ENCODE measurements at regions not wholly inside any gene's neighbourhood (a gene's known extent, or its start where the extent isn't known, plus 50 kb on each side); places are given as distances from the start of the nearest gene placed in this dataset.

- DNase-seq: no peak
- no peaks in the 10 kb centered on the region for H3K4me1 Mint-ChIP-seq
- peaks cover 2% of the 10 kb centered on the region for H3K9me3 Mint-ChIP-seq (ENCODE audit: low read depth)
- no peak overlapping the region for H3K4me3 Mint-ChIP-seq
- H3K27ac Mint-ChIP-seq: no peak overlapping the region
- no peak for ATAC-seq
- H3K36me3 Mint-ChIP-seq: no peaks in the 10 kb centered on the region
- CTCF ChIA-PET: no interaction called here
- H3K27me3 Mint-ChIP-seq: no peaks in the 10 kb centered on the region
Measured at GRCh38 chr4:41473176-41473575, 64.8 kb upstream of the LIMCH1 start.

- no peaks in the 10 kb centered on the region for H3K27me3 Mint-ChIP-seq
- H3K4me3 Mint-ChIP-seq: no peak overlapping the region
- H3K27ac Mint-ChIP-seq: no peak overlapping the region
- H3K9me3 Mint-ChIP-seq (ENCODE audit: low read depth): peaks cover 2% of the 10 kb centered on the region
- ATAC-seq (no peak), DNase-seq (no peak)
- no peaks in the 10 kb centered on the region for H3K36me3 Mint-ChIP-seq
- H3K4me1 Mint-ChIP-seq: no peaks in the 10 kb centered on the region
- CTCF ChIA-PET: no interaction called here
Measured at GRCh38 chr4:41475402-41475801, 62.6 kb upstream of the LIMCH1 start.

GRCh38 chr4:41476310-41476885 lies 61.6 kb upstream of the LIMCH1 start:
- peaks cover 2% of the 10 kb centered on the region for H3K9me3 Mint-ChIP-seq (ENCODE audit: low read depth)
- H3K4me1 Mint-ChIP-seq: no peaks in the 10 kb centered on the region
- H3K4me3 Mint-ChIP-seq: no peak overlapping the region
- no peak for DNase-seq
- no peak for ATAC-seq
- no peaks in the 10 kb centered on the region for H3K36me3 Mint-ChIP-seq
- CTCF ChIA-PET: no interaction called here
- H3K27me3 Mint-ChIP-seq: no peaks in the 10 kb centered on the region
- no peak overlapping the region for H3K27ac Mint-ChIP-seq

GRCh38 chr4:41477181-41477905 lies 60.6 kb upstream of the LIMCH1 start:
- no peak overlapping the region for H3K4me3 Mint-ChIP-seq
- H3K4me1 Mint-ChIP-seq: no peaks in the 10 kb centered on the region
- no peak for ATAC-seq
- H3K27me3 Mint-ChIP-seq: no peaks in the 10 kb centered on the region
- no peak overlapping the region for H3K27ac Mint-ChIP-seq
- DNase-seq: no peak
- CTCF ChIA-PET: no interaction called here
- peaks cover under 1% of the 10 kb centered on the region for H3K9me3 Mint-ChIP-seq (ENCODE audit: low read depth)
- no peaks in the 10 kb centered on the region for H3K36me3 Mint-ChIP-seq

- H3K36me3 Mint-ChIP-seq: no peaks in the 10 kb centered on the region
- no peaks in the 10 kb centered on the region for H3K27me3 Mint-ChIP-seq
- no peak for DNase-seq
- CTCF ChIA-PET: no interaction called here
- H3K4me3 Mint-ChIP-seq: no peak overlapping the region
- H3K4me1 Mint-ChIP-seq: no peaks in the 10 kb centered on the region
- no peak overlapping the region for H3K27ac Mint-ChIP-seq
- no peak for ATAC-seq
- no peaks in the 10 kb centered on the region for H3K9me3 Mint-ChIP-seq (ENCODE audit: low read depth)
Measured at GRCh38 chr4:41478518-41478917, 59.4 kb upstream of the LIMCH1 start.

- DNase-seq: no peak
- Mint-ChIP-seq H3K27ac (no peak overlapping the region), H3K4me3 (no peak overlapping the region), H3K36me3 (no peaks in the 10 kb centered on the region), H3K27me3 (no peaks in the 10 kb centered on the region), H3K9me3 (ENCODE audit: low read depth) (no peaks in the 10 kb centered on the region), H3K4me1 (no peaks in the 10 kb centered on the region)
- CTCF ChIA-PET: no interaction called here
- no peak for ATAC-seq
Measured at GRCh38 chr4:41480896-41481311, 57.1 kb upstream of the LIMCH1 start.

- no peak for DNase-seq
- ATAC-seq: no peak
- no peak overlapping the region for H3K4me3 Mint-ChIP-seq
Measured at GRCh38 chr4:41483771-41484170, 54.2 kb upstream of the LIMCH1 start.

GRCh38 chr4:41485041-41485440 lies 52.9 kb upstream of the LIMCH1 start:
- no peak for DNase-seq
- Mint-ChIP-seq H3K9me3 (ENCODE audit: low read depth) (no peaks in the 10 kb centered on the region), H3K4me1 (no peaks in the 10 kb centered on the region), H3K27ac (no peak overlapping the region), H3K36me3 (no peaks in the 10 kb centered on the region), H3K27me3 (no peaks in the 10 kb centered on the region), H3K4me3 (no peak overlapping the region)
- CTCF ChIA-PET: no interaction called here
- no peak for ATAC-seq

More at GRCh38 chr4:41483771-41484170, 54.2 kb upstream of the LIMCH1 start:
- CTCF ChIA-PET: no interaction called here
- no peaks in the 10 kb centered on the region for H3K4me1 Mint-ChIP-seq
- no peaks in the 10 kb centered on the region for H3K27me3 Mint-ChIP-seq
- H3K36me3 Mint-ChIP-seq: no peaks in the 10 kb centered on the region
- H3K9me3 Mint-ChIP-seq (ENCODE audit: low read depth): no peaks in the 10 kb centered on the region
- no peak overlapping the region for H3K27ac Mint-ChIP-seq

- Mint-ChIP-seq H3K4me3 (no peak overlapping the region), H3K9me3 (ENCODE audit: low read depth) (no peaks in the 10 kb centered on the region), H3K36me3 (no peaks in the 10 kb centered on the region), H3K27me3 (no peaks in the 10 kb centered on the region), H3K27ac (no peak overlapping the region), H3K4me1 (no peaks in the 10 kb centered on the region)
- CTCF ChIA-PET: no interaction called here
- ATAC-seq (no peak), DNase-seq (no peak)
Measured at GRCh38 chr4:41487868-41488440, 50.0 kb upstream of the LIMCH1 start.
